ENCODE measurements at regions not wholly inside any gene's neighbourhood (a gene's known extent, or its start where the extent isn't known, plus 50 kb on each side); places are given as distances from the start of the nearest gene placed in this dataset.

DNA sequence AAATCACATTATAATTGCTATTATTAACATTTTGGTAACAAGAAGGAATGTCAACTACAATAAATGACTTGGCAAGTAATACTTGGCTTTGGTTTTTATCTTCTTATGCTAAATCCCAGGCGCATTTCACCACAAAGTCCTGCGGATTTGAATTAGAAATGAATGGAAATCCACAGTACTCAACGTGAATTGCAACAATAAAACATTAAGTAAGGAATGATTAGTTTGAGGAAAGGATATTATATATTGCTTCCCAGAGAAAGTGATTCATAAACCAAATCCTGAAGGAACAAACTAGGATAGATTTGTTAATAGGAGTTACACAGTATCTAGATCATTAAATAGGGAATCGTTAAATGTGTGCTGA is 1089.7 kb downstream of the TRHDE start:
- Histone ChIP-seq H3K27me3 (replicated peaks in 1 of 7) (no peaks in the 10 kb centered on the region), H3K27ac (no peak overlapping the region), H3K36me3 (no peaks in the 10 kb centered on the region), H3K4me3 (no peak overlapping the region), H3K9me3 (peaks cover 0 to 10% (median 0%) of the 10 kb centered on the region in 8 donors), H3K4me1 (no peaks in the 10 kb centered on the region)
- 77 to 79% (median 79%) methylated on average over 4 of the region's 4 CpGs for WGBS, 5 donors
- no peak for DNase-seq
- TF ChIP-seq POLR2AphosphoS5 (IDR thresholded peaks at IDR 0.05) (no peak), POLR2A (IDR thresholded peaks at IDR 0.05) (no peak)
- TF ChIP-seq, protein P1, sequence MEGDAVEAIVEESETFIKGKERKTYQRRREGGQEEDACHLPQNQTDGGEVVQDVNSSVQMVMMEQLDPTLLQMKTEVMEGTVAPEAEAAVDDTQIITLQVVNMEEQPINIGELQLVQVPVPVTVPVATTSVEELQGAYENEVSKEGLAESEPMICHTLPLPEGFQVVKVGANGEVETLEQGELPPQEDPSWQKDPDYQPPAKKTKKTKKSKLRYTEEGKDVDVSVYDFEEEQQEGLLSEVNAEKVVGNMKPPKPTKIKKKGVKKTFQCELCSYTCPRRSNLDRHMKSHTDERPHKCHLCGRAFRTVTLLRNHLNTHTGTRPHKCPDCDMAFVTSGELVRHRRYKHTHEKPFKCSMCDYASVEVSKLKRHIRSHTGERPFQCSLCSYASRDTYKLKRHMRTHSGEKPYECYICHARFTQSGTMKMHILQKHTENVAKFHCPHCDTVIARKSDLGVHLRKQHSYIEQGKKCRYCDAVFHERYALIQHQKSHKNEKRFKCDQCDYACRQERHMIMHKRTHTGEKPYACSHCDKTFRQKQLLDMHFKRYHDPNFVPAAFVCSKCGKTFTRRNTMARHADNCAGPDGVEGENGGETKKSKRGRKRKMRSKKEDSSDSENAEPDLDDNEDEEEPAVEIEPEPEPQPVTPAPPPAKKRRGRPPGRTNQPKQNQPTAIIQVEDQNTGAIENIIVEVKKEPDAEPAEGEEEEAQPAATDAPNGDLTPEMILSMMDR (IDR thresholded peaks at IDR 0.05 in 8 of 11, conservative IDR thresholded peaks at IDR 0.05 in 3 of 11), result no peak
- intact Hi-C loops (cut with DNase I; ENCODE audit: low total_unique reads), result no loop called here

DNA sequence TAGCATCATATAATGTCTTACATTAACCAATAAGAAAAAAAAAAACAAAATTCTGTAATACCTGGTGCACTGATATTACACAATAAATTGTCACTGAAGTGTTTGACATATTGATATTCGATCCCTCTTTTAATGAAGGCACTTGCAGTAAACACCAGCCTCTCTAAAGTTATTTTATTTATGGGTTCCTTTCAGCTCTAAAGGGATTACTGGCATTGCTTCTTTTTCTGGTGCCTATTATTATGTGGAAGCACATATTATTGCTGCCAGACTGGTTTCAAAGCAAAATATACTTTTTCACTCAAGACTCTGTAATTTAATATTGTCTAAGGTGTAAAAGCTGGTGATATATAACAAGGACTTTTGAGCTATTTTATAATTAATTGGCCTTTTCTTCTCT is 1090.5 kb downstream of the TRHDE start:
- 38 to 88% (median 72%) methylated on average over 1 of the region's 1 CpG for WGBS, 5 donors
- intact Hi-C loops (cut with DNase I; ENCODE audit: low total_unique reads), result no loop called here

DNA sequence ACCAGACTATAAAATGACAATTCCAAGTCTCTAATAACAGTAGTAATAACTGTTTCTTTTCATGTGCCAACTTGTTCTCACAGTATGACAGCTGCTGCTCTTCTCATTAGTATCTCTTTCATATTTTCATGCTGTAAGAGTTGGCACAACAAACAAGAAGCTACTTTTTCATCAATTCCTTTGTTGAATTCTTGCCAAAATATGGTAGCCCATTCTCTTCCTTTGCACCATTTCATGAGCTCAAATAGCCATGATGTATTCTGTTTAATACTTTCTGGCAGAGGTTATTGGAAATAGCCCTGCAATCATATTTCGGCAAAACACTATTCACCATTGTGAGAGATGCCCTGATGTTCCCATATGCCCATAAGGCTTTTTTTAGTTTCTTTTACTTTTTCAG is 1100.7 kb downstream of the TRHDE start:
- H3K27me3 ChIP-seq (replicated peaks in 1 of 7), result no peaks in the 10 kb centered on the region
- H3K36me3 ChIP-seq, result no peaks in the 10 kb centered on the region
- peaks cover 0 to 6% (median 0%) of the 10 kb centered on the region in 8 donors for H3K9me3 ChIP-seq
- no peaks in the 10 kb centered on the region for H3K4me1 ChIP-seq
- 86 to 100% (median 95%) methylated on average over 1 of the region's 1 CpG for WGBS, 5 donors
- TF ChIP-seq, protein P1 (IDR thresholded peaks at IDR 0.05 in 8 of 11, conservative IDR thresholded peaks at IDR 0.05 in 3 of 11), result no peak
- no peak for TF ChIP-seq POLR2A (IDR thresholded peaks at IDR 0.05)
- no peak for TF ChIP-seq POLR2AphosphoS5 (IDR thresholded peaks at IDR 0.05)
- intact Hi-C loops (cut with DNase I; ENCODE audit: low total_unique reads), result no loop called here
- no peak overlapping the region for H3K27ac ChIP-seq
- no peak for DNase-seq
- H3K4me3 ChIP-seq, result no peak overlapping the region

More for the DNA sequence above, 1090.5 kb downstream of the TRHDE start:
- DNase-seq, result no peak
- TF ChIP-seq POLR2AphosphoS5 (IDR thresholded peaks at IDR 0.05) (no peak), POLR2A (IDR thresholded peaks at IDR 0.05) (no peak)
- TF ChIP-seq, protein P1 (IDR thresholded peaks at IDR 0.05 in 8 of 11, conservative IDR thresholded peaks at IDR 0.05 in 3 of 11), result no peak
- Histone ChIP-seq H3K27me3 (replicated peaks in 1 of 7) (no peaks in the 10 kb centered on the region), H3K4me3 (no peak overlapping the region), H3K9me3 (peaks cover 0 to 4% (median 0%) of the 10 kb centered on the region in 8 donors), H3K27ac (no peak overlapping the region), H3K36me3 (no peaks in the 10 kb centered on the region), H3K4me1 (no peaks in the 10 kb centered on the region)

DNA sequence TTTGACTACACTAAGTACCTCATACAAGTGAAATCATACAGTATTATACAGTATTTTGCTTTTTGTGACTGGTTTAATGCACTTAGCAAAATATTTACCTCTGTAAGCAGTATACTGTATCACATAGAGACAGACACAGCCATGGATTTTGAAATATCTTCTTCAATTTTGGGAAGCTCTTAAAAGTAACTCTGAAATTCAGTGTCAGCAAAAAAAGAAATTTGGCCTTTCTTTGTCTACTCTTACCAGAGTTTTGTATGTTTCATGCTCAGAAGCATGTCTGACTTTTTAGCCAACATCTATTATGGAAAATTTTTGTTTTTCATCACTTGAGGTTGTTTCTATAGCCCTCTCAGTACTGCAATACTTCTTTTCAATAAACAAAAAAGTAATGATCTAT is 1102.2 kb downstream of the TRHDE start:
- DNase-seq, result no peak
- intact Hi-C loops (cut with DNase I; ENCODE audit: low total_unique reads), result no loop called here
- Histone ChIP-seq H3K4me1 (no peaks in the 10 kb centered on the region), H3K27me3 (replicated peaks in 1 of 7) (no peaks in the 10 kb centered on the region), H3K4me3 (no peak overlapping the region), H3K27ac (no peak overlapping the region), H3K36me3 (no peaks in the 10 kb centered on the region), H3K9me3 (peaks cover 0 to 5% (median 0%) of the 10 kb centered on the region in 8 donors)
- no peak for TF ChIP-seq POLR2AphosphoS5 (IDR thresholded peaks at IDR 0.05)
- TF ChIP-seq POLR2A (IDR thresholded peaks at IDR 0.05), result no peak
- TF ChIP-seq, protein P1 (IDR thresholded peaks at IDR 0.05 in 8 of 11, conservative IDR thresholded peaks at IDR 0.05 in 3 of 11), result no peak

Measured in spleen (tissue), 11 donors.